ENCODE measurements at regions not wholly inside any gene's neighbourhood (a gene's known extent, or its start where the extent isn't known, plus 50 kb on each side); places are given as distances from the start of the nearest gene placed in this dataset.

DNA sequence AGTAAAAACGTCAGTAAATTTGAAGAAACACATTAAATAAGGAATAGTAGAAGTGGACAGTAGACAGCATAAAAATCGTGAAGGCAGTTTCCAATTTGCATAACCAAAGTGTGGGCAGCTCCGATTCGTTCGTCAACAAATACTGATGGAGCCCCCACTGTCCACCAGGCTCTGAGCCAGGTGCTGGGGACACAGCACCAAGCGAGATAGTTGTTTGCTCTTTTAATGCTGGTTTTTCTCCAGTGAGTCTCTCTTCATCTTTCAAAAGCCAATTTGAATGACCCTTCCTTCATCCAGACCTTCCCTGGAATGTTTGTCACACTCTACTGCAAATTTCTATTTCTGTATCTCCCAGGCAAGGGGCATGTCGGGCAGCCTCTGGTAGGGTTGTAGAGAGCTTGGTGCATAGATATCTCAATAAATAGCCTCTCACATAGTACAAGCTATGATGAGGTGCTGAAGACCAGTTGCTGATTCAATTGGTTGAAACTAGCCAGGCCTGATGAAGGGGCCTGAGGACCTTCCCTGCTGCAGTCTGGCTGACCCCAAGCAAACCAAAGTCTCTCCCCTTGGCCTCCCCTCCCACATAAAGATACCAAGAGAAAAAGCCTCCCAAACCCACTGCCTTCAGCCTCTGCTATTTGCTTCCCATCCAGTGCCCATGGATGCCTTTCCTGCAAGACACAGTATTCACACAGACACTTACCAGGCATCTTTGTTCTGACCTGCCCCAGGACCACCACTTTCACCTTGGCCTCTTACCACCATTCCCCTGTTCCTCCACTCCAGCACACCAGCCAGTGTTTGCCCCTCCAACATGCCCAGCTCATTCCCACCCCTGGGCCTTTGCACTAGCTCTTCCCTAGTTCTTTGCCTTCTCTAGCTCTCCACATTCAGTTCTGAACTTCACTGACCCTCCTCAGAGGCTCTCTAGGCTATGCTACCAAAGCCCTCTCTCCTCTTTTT, 125.2 kb downstream of the CEBPB start:
- no peaks in the 10 kb centered on the region for H3K9me3 ChIP-seq (ENCODE audit: insufficient read depth, low read length)
- no peak for TF ChIP-seq SUZ12 (IDR thresholded peaks at IDR 0.05; ENCODE audit: extremely low read depth, insufficient read depth, insufficient read length)
- no peak for TF ChIP-seq ZNF274 (IDR thresholded peaks at IDR 0.05; ENCODE audit: low read depth, low read length)
- no peak for TF ChIP-seq YY1 (IDR thresholded peaks at IDR 0.05; ENCODE audit: insufficient read depth, insufficient read length)
- DNase-seq (ENCODE audit: low read depth, low spot score), result no peak
- H3K27me3 ChIP-seq (ENCODE audit: insufficient read depth, insufficient read length), result no peaks in the 10 kb centered on the region
- no peaks in the 10 kb centered on the region for H3K36me3 ChIP-seq (ENCODE audit: insufficient read depth, insufficient read length, low read length)
- peaks cover 10% of the 10 kb centered on the region for H3K4me1 ChIP-seq (ENCODE audit: insufficient read depth, insufficient read length)
- H3K4me3 ChIP-seq (ENCODE audit: insufficient read length, low read depth), result no peak overlapping the region
- no peak overlapping the region for H3K9ac ChIP-seq (ENCODE audit: insufficient read length, low read depth)

DNA sequence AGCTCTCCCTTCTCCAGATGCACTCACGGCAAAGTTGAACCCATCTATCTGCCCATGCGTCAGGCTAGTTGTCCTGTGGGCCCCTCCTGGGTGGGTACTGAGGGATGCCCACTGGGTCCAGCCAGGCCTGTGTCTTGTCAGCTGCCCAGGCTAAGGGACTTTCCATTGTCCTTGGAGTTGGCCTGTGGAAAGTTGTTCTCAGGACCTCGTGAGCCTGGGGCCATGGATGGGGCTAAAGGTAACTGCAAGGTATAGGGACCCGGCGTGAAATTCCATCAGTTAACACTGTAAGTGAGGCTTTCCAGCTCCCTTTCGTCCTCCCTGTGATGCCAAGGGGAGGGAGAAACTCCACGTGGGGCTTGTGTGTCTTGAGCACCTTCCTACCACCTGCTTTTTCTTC, 126.5 kb downstream of the CEBPB start:
- no peaks in the 10 kb centered on the region for H3K9me3 ChIP-seq (ENCODE audit: insufficient read depth, low read length)
- H3K4me1 ChIP-seq (ENCODE audit: insufficient read depth, insufficient read length), result peaks cover 15% of the 10 kb centered on the region
- no peaks in the 10 kb centered on the region for H3K36me3 ChIP-seq (ENCODE audit: insufficient read depth, insufficient read length, low read length)
- no peak for DNase-seq (ENCODE audit: low read depth, low spot score)
- H3K27me3 ChIP-seq (ENCODE audit: insufficient read depth, insufficient read length), result no peaks in the 10 kb centered on the region
- no peak for TF ChIP-seq SUZ12 (IDR thresholded peaks at IDR 0.05; ENCODE audit: extremely low read depth, insufficient read depth, insufficient read length)
- no peak for TF ChIP-seq YY1 (IDR thresholded peaks at IDR 0.05; ENCODE audit: insufficient read depth, insufficient read length)
- H3K9ac ChIP-seq (ENCODE audit: insufficient read length, low read depth), result no peak overlapping the region
- no peak overlapping the region for H3K4me3 ChIP-seq (ENCODE audit: insufficient read length, low read depth)

DNA sequence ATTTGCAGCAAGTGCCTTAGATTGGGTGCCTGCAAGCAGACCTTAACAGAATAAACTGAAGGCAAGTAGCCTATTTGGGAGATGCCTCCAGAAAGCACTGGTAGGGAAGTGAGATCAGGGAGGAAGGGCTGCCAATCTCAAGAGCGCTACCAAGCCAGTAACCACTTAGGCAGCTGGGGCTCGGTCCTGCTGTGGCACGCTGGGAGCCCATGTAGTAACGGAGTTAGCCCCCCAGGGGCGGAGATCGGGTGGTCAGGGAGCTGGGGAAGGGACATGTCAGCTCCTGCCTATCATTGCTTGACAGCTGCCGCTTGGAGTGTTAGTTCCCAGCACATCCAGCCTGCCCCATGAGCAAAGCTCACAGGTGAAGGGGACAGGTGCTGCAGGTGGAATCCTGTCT, 127.0 kb downstream of the CEBPB start:
- H3K4me1 ChIP-seq (ENCODE audit: insufficient read depth, insufficient read length), result peaks cover 17% of the 10 kb centered on the region
- H3K4me3 ChIP-seq (ENCODE audit: insufficient read length, low read depth), result no peak overlapping the region
- no peaks in the 10 kb centered on the region for H3K27me3 ChIP-seq (ENCODE audit: insufficient read depth, insufficient read length)
- DNase-seq (ENCODE audit: low read depth, low spot score), result no peak
- no peaks in the 10 kb centered on the region for H3K9me3 ChIP-seq (ENCODE audit: insufficient read depth, low read length)
- no peak overlapping the region for H3K9ac ChIP-seq (ENCODE audit: insufficient read length, low read depth)
- TF ChIP-seq YY1 (IDR thresholded peaks at IDR 0.05; ENCODE audit: insufficient read depth, insufficient read length) (no peak), SUZ12 (IDR thresholded peaks at IDR 0.05; ENCODE audit: extremely low read depth, insufficient read depth, insufficient read length) (no peak), ZNF274 (IDR thresholded peaks at IDR 0.05; ENCODE audit: low read depth, low read length) (no peak)
- H3K36me3 ChIP-seq (ENCODE audit: insufficient read depth, insufficient read length, low read length), result no peaks in the 10 kb centered on the region

DNA sequence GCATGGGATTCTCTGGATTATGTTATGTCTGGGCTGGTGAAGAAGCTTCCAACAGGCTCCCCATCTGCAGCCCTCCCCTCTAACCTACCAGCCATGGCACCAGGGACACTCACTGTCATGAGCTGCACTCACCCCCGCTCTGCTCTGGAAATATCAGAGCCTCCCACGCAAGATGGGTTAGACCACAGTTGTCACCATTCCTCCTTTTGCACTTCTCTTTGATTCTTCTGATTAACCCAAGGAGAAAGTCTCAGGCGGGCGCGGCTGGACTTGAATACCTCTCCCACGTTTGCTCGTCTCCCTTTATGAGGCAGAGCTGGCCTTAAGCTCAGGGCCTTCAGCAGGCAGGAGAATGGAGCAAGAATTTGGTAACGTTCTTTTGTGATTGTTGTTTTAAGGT, 128.1 kb downstream of the CEBPB start:
- Histone ChIP-seq H3K36me3 (ENCODE audit: insufficient read depth, insufficient read length, low read length) (no peaks in the 10 kb centered on the region), H3K4me3 (ENCODE audit: insufficient read length, low read depth) (no peak overlapping the region), H3K9ac (ENCODE audit: insufficient read length, low read depth) (no peak overlapping the region), H3K9me3 (ENCODE audit: insufficient read depth, low read length) (no peaks in the 10 kb centered on the region), H3K4me1 (ENCODE audit: insufficient read depth, insufficient read length) (peaks cover 17% of the 10 kb centered on the region), H3K27me3 (ENCODE audit: insufficient read depth, insufficient read length) (no peaks in the 10 kb centered on the region)
- TF ChIP-seq YY1 (IDR thresholded peaks at IDR 0.05; ENCODE audit: insufficient read depth, insufficient read length) (no peak), ZNF274 (IDR thresholded peaks at IDR 0.05; ENCODE audit: low read depth, low read length) (no peak), SUZ12 (IDR thresholded peaks at IDR 0.05; ENCODE audit: extremely low read depth, insufficient read depth, insufficient read length) (no peak)
- no peak for DNase-seq (ENCODE audit: low read depth, low spot score)

DNA sequence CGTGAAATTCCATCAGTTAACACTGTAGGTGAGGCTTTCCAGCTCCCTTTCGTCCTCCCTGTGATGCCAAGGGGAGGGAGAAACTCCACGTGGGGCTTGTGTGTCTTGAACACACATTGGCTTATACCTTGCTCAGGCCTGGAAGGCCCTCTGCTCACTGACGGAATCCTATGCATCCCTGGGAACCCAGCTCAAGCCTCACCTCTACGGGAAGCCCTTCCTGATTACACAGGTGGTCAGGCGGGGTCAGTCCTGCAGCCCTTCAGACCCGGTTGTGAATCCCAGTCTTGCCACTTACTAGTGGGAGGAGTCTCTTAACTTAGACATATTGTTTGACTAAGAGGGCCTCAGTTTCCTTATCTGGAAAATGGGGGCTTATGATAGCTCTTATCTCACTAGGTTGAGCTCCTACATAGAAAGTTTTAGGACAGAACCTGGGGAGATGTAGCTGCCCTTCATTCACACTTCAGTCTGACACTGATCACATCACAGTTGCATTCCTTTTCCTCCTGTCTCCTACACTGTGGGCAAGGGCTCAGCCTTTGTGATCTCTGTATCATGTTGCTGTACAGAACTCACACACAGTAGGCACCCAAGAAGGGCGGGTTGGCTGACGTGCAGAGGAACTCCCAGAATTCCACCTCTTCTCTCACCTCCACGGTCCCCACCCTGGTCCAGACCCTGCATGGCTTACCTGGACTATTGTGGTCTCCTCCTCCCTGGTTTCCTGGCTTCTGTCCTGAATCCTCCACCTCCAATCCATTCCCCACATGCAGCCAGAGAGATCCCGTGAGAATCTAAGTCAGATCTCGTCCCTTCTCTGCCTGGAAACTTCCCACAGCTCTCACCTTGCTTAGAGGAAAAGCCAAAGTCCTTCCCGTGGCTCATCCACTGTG, 129.6 kb downstream of the CEBPB start:
- H3K36me3 ChIP-seq (ENCODE audit: insufficient read depth, insufficient read length, low read length), result no peaks in the 10 kb centered on the region
- TF ChIP-seq ZNF274 (IDR thresholded peaks at IDR 0.05; ENCODE audit: low read depth, low read length), result no peak
- no peak for TF ChIP-seq SUZ12 (IDR thresholded peaks at IDR 0.05; ENCODE audit: extremely low read depth, insufficient read depth, insufficient read length)
- TF ChIP-seq YY1 (IDR thresholded peaks at IDR 0.05; ENCODE audit: insufficient read depth, insufficient read length), result no peak
- no peaks in the 10 kb centered on the region for H3K27me3 ChIP-seq (ENCODE audit: insufficient read depth, insufficient read length)
- H3K4me1 ChIP-seq (ENCODE audit: insufficient read depth, insufficient read length), result peaks cover 17% of the 10 kb centered on the region
- H3K9ac ChIP-seq (ENCODE audit: insufficient read length, low read depth), result peak overlapping the region; percentile 69
- peaks cover 9% of the 10 kb centered on the region; the same call in 1 of the 2 replicates for H3K9me3 ChIP-seq (ENCODE audit: insufficient read depth, low read length)
- DNase-seq (ENCODE audit: low read depth, low spot score), result no peak
- H3K4me3 ChIP-seq (ENCODE audit: insufficient read length, low read depth), result peak overlapping the region; percentile 29

DNA sequence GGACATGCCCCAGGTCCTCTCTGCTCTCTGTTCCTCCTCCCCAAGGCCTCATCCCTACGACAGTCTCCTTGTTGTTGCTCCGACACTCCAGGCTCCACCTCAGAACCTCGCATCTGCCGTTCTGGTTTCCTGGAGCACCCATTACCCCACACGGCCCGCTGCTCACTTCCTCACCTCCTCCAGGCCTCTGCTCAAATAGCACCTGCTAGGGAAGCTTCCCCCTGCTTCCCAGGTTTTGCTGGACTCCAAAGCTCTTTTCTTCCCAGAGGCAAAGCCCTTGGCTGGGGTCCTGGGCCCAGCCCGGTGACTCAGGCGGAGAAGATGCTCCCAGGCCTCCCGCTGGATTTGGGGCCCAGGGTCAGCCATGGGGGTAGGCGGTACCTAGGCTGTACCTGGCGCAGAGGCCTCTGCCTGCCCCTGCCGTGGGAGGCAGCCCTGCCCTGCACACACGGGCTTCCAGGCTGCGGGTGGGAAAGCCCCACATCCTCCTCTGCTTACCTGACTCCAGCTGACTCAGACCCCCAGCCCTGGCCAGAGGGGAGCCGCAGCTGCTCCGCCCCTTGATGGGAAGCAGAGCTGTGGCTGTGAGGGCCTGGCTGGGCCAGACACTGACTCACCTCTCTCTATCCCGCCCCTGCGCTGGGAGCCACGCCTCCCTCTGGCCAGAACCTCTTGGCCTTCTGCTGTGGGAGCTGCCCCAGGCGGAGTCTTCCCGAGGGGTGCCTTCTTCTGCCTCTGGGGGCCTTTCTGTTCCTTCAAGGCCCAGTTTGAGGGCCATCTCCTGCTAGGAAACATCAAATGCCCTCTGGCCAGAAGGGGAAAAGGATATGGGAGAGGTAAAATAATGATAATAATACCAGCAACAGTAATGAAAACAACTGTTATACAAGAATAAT, 130.5 kb downstream of the CEBPB start:
- Histone ChIP-seq H3K4me3 (ENCODE audit: insufficient read length, low read depth) (peak overlapping the region; percentile 29), H3K9me3 (ENCODE audit: insufficient read depth, low read length) (peaks cover 9% of the 10 kb centered on the region; the same call in 1 of the 2 replicates), H3K36me3 (ENCODE audit: insufficient read depth, insufficient read length, low read length) (no peaks in the 10 kb centered on the region), H3K4me1 (ENCODE audit: insufficient read depth, insufficient read length) (peaks cover 17% of the 10 kb centered on the region), H3K27me3 (ENCODE audit: insufficient read depth, insufficient read length) (no peaks in the 10 kb centered on the region), H3K9ac (ENCODE audit: insufficient read length, low read depth) (peak overlapping the region; percentile 69)
- peak; percentile 80 for DNase-seq (ENCODE audit: low read depth, low spot score)
- TF ChIP-seq YY1 (IDR thresholded peaks at IDR 0.05; ENCODE audit: insufficient read depth, insufficient read length) (no peak), SUZ12 (IDR thresholded peaks at IDR 0.05; ENCODE audit: extremely low read depth, insufficient read depth, insufficient read length) (no peak), ZNF274 (IDR thresholded peaks at IDR 0.05; ENCODE audit: low read depth, low read length) (no peak)

Measured in NT2/D1 (cell line).